HEK293 (cell line): ENCODE measurements at regions not wholly inside any gene's neighbourhood (a gene's known extent, or its start where the extent isn't known, plus 50 kb on each side); places are given as distances from the start of the nearest gene placed in this dataset.

Experiments used
- MZF1 ChIP-seq: fragments of 450-650 bp; formaldehyde crosslinking; IDR thresholded peaks from 2 replicates; pipeline ENCODE4 v1.5.1; 2017; ENCODE audit warnings: missing biosample characterization, missing genetic modification characterization, borderline replicate concordance
- PATZ1 ChIP-seq: fragments of 450-650 bp; formaldehyde crosslinking; IDR thresholded peaks from 2 replicates; pipeline ENCODE4 v1.5.1; 2016; ENCODE audit warnings: missing biosample characterization, missing genetic modification characterization
- REST ChIP-seq: fragments of 450-650 bp; formaldehyde crosslinking; IDR thresholded peaks from 2 replicates; pipeline ENCODE4 v1.5.1; 2016; ENCODE audit warnings: missing biosample characterization, missing genetic modification characterization
- SP2 ChIP-seq: fragments of 450-650 bp; formaldehyde crosslinking; IDR thresholded peaks from 2 replicates; pipeline ENCODE4 v1.5.1; 2016; ENCODE audit warnings: missing biosample characterization, missing genetic modification characterization
- ZBTB8A ChIP-seq: fragments of 450-650 bp; formaldehyde crosslinking; IDR thresholded peaks from 2 replicates; pipeline ENCODE4 v1.5.1; 2016; ENCODE audit warnings: missing biosample characterization, missing genetic modification characterization
- ZNF23 ChIP-seq: fragments of 450-650 bp; formaldehyde crosslinking; IDR thresholded peaks from 2 replicates; pipeline ENCODE4 v1.5.1; 2016; ENCODE audit warnings: missing biosample characterization, missing genetic modification characterization, borderline replicate concordance
- ZNF521 ChIP-seq: fragments of 450-650 bp; formaldehyde crosslinking; IDR thresholded peaks from 2 replicates; pipeline ENCODE4 v1.5.1; 2017; ENCODE audit warnings: missing biosample characterization, mild to moderate bottlenecking, missing genetic modification characterization
- ZSCAN30 ChIP-seq: fragments of 450-650 bp; IDR thresholded peaks from 2 replicates; pipeline ENCODE4 v1.5.1; 2018; ENCODE audit warnings: missing biosample characterization, mild to moderate bottlenecking, missing genetic modification characterization, moderate library complexity
- TF ChIP-seq, protein P1 (sequence below): fragments of 450-650 bp; formaldehyde crosslinking; IDR thresholded peaks from 2 replicates; pipeline ENCODE4 v1.5.1; 2016; ENCODE audit warnings: missing biosample characterization, missing genetic modification characterization
- TF ChIP-seq, protein P2 (sequence below): fragments of 450-650 bp; formaldehyde crosslinking; IDR thresholded peaks from 2 replicates; pipeline ENCODE4 v1.5.1; 2016; ENCODE audit warnings: missing biosample characterization, missing genetic modification characterization

- TF ChIP-seq ZSCAN30 (tag by site-specific recombination) (no peak), ZNF23 (tag by site-specific recombination) (no peak), MZF1 (no peak), REST (no peak), SP2 (tag by site-specific recombination) (no peak), ZBTB8A (tag by site-specific recombination) (no peak), ZNF521 (tag by site-specific recombination) (no peak), PATZ1 (tag by site-specific recombination) (no peak)
- TF ChIP-seq, protein P1, sequence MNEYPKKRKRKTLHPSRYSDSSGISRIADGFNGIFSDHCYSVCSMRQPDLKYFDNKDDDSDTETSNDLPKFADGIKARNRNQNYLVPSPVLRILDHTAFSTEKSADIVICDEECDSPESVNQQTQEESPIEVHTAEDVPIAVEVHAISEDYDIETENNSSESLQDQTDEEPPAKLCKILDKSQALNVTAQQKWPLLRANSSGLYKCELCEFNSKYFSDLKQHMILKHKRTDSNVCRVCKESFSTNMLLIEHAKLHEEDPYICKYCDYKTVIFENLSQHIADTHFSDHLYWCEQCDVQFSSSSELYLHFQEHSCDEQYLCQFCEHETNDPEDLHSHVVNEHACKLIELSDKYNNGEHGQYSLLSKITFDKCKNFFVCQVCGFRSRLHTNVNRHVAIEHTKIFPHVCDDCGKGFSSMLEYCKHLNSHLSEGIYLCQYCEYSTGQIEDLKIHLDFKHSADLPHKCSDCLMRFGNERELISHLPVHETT (tag by site-specific recombination) = no peak
- TF ChIP-seq, protein P2, sequence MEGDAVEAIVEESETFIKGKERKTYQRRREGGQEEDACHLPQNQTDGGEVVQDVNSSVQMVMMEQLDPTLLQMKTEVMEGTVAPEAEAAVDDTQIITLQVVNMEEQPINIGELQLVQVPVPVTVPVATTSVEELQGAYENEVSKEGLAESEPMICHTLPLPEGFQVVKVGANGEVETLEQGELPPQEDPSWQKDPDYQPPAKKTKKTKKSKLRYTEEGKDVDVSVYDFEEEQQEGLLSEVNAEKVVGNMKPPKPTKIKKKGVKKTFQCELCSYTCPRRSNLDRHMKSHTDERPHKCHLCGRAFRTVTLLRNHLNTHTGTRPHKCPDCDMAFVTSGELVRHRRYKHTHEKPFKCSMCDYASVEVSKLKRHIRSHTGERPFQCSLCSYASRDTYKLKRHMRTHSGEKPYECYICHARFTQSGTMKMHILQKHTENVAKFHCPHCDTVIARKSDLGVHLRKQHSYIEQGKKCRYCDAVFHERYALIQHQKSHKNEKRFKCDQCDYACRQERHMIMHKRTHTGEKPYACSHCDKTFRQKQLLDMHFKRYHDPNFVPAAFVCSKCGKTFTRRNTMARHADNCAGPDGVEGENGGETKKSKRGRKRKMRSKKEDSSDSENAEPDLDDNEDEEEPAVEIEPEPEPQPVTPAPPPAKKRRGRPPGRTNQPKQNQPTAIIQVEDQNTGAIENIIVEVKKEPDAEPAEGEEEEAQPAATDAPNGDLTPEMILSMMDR (tag by site-specific recombination) = no peak
Measured at GRCh38 chr5:3344671-3345070, 251.0 kb upstream of the IRX1 start.
